HL-60 (cell line): ENCODE measurements at regions not wholly inside any gene's neighbourhood (a gene's known extent, or its start where the extent isn't known, plus 50 kb on each side); places are given as distances from the start of the nearest gene placed in this dataset.
A peak's percentile ranks its signal among the peaks of the same experiment; 100 is the strongest.

ENCODE experiments used
- DNase-seq, 2 experiments: peaks; one replicate each; pipeline ENCODE4 v3.0.0-alpha.2; 2010 to 2020; ENCODE audit warnings: low read depth in 1 of 2, low spot score in 1 of 2
- H3K27ac ChIP-seq: fragments of 250-450 bp; sonication (Bioruptor Pico); replicated peaks from 2 replicates; pipeline ENCODE4 v1.5.1; 2020; ENCODE audit warnings: mild to moderate bottlenecking, moderate library complexity
- H3K27me3 ChIP-seq: fragments of 250-450 bp; sonication (Bioruptor Pico); 2 replicates; pipeline ENCODE4 v1.5.1; 2021; ENCODE audit warnings: mild to moderate bottlenecking, moderate library complexity; ENCODE audit not compliant: insufficient read depth, poor library complexity, severe bottlenecking
- H3K4me3 ChIP-seq: replicated peaks from 2 replicates; pipeline ENCODE4 v1.5.1; 2011; ENCODE audit warnings: mild to moderate bottlenecking, control low read depth, low read length; ENCODE audit not compliant: insufficient read depth
- GABPA ChIP-seq: IDR thresholded peaks from 2 replicates; pipeline ENCODE4 v1.6.1; 2012; ENCODE audit warnings: low read depth
- POLR2AphosphoS5 ChIP-seq: IDR thresholded peaks from 2 replicates; pipeline ENCODE4 v1.6.1; 2012; ENCODE audit warnings: low read depth
- SPI1 ChIP-seq: IDR thresholded peaks from 2 replicates; pipeline ENCODE4 v1.6.1; 2012; ENCODE audit warnings: low read depth, mild to moderate bottlenecking, borderline replicate concordance
- TF ChIP-seq, protein P1 (sequence below): IDR thresholded peaks from one replicate; pipeline ENCODE4 v1.5.1; 2011; ENCODE audit warnings: low read length, control low read depth, inconsistent platforms; ENCODE audit not compliant: insufficient read depth
- TF ChIP-seq, protein P2 (sequence below): IDR thresholded peaks from 2 replicates; pipeline ENCODE4 v1.6.1; 2012; ENCODE audit warnings: low read depth; ENCODE audit not compliant: insufficient replicate concordance

DNA sequence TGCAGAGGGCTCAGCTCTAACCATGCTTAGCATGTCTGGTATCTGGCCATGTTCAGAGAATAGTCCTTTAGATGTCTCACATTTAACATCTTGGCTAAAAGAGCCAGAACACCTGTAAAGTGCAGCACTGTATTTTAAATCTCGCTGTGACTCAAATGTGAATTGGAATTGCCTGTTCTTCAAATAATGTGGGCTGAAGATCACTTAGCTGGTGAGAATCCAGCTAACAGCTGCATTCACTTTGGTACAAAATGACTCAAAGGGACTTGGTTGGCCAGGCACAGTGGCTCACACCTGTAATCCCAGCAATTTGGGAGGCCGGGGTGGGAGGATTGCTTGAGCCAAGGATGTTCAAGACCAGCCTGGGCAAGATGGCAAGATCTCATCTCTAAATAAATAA lies 63.5 kb upstream of the PLAC8 start:
- TF ChIP-seq GABPA (no peak), SPI1 (no peak), POLR2AphosphoS5 (no peak)
- TF ChIP-seq, protein P1, sequence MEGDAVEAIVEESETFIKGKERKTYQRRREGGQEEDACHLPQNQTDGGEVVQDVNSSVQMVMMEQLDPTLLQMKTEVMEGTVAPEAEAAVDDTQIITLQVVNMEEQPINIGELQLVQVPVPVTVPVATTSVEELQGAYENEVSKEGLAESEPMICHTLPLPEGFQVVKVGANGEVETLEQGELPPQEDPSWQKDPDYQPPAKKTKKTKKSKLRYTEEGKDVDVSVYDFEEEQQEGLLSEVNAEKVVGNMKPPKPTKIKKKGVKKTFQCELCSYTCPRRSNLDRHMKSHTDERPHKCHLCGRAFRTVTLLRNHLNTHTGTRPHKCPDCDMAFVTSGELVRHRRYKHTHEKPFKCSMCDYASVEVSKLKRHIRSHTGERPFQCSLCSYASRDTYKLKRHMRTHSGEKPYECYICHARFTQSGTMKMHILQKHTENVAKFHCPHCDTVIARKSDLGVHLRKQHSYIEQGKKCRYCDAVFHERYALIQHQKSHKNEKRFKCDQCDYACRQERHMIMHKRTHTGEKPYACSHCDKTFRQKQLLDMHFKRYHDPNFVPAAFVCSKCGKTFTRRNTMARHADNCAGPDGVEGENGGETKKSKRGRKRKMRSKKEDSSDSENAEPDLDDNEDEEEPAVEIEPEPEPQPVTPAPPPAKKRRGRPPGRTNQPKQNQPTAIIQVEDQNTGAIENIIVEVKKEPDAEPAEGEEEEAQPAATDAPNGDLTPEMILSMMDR: no peak
- TF ChIP-seq, protein P2, sequence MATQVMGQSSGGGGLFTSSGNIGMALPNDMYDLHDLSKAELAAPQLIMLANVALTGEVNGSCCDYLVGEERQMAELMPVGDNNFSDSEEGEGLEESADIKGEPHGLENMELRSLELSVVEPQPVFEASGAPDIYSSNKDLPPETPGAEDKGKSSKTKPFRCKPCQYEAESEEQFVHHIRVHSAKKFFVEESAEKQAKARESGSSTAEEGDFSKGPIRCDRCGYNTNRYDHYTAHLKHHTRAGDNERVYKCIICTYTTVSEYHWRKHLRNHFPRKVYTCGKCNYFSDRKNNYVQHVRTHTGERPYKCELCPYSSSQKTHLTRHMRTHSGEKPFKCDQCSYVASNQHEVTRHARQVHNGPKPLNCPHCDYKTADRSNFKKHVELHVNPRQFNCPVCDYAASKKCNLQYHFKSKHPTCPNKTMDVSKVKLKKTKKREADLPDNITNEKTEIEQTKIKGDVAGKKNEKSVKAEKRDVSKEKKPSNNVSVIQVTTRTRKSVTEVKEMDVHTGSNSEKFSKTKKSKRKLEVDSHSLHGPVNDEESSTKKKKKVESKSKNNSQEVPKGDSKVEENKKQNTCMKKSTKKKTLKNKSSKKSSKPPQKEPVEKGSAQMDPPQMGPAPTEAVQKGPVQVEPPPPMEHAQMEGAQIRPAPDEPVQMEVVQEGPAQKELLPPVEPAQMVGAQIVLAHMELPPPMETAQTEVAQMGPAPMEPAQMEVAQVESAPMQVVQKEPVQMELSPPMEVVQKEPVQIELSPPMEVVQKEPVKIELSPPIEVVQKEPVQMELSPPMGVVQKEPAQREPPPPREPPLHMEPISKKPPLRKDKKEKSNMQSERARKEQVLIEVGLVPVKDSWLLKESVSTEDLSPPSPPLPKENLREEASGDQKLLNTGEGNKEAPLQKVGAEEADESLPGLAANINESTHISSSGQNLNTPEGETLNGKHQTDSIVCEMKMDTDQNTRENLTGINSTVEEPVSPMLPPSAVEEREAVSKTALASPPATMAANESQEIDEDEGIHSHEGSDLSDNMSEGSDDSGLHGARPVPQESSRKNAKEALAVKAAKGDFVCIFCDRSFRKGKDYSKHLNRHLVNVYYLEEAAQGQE: no peak
- Histone ChIP-seq H3K27me3 (no peaks in the 10 kb centered on the region), H3K27ac (no peak overlapping the region), H3K4me3 (no peak overlapping the region)
- DNase-seq: no peak

DNA sequence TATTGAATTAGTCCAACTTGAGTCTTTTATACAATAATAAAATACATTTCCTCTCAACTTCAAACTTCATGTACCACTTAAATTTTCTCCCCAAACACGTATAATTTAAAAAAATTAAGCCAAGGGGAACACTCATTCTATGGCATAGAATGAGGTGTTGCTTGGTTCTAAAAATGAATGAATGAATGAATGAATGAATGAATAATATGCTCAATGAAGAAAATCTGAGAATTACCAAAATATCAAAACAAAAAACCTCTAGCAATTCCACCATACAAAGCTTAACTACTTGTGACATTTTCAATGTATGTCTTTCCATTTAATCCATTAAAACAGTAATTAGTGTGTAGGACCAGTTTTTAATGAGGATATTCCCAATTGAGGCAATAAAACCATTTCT lies 62.7 kb upstream of the PLAC8 start:
- Histone ChIP-seq H3K27me3 (no peaks in the 10 kb centered on the region), H3K4me3 (no peak overlapping the region), H3K27ac (no peak overlapping the region)
- TF ChIP-seq, protein P1: no peak
- TF ChIP-seq, protein P2: no peak
- no peak for TF ChIP-seq GABPA
- TF ChIP-seq POLR2AphosphoS5: no peak
- TF ChIP-seq SPI1: no peak
- DNase-seq: no peak

DNA sequence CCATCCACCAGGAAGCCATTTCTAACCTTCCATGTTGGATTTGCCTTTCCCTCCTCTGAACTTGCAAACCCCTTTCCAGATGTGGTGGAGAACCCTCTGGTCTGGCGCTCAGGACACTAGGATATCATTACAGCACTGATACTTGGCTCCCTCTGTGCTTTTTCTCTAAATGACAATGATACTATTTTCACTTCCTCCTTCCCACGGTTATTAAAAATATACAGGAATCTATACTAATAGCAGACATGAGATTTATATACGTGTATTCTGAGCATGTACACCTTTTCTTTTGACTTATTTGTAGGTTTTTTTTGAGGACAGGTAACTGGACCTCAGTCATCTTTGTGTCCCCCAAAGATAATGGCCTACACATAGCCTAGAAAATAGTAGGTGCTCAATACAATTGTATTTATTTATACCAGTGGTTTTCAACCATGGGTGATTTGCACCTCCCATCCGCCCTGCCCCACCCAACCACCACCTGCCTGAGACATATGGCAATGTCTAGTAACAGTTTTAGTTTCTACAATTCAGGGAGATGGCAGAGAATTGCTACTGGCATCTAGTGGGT lies 60.4 kb upstream of the PLAC8 start:
- no peaks in the 10 kb centered on the region for H3K27me3 ChIP-seq
- H3K4me3 ChIP-seq: no peak overlapping the region
- no peak overlapping the region for H3K27ac ChIP-seq
- no peak for DNase-seq
- TF ChIP-seq SPI1 (peak; percentile 38; the same call in 1 of the 2 replicates), POLR2AphosphoS5 (no peak)
- TF ChIP-seq, protein P1: no peak

DNA sequence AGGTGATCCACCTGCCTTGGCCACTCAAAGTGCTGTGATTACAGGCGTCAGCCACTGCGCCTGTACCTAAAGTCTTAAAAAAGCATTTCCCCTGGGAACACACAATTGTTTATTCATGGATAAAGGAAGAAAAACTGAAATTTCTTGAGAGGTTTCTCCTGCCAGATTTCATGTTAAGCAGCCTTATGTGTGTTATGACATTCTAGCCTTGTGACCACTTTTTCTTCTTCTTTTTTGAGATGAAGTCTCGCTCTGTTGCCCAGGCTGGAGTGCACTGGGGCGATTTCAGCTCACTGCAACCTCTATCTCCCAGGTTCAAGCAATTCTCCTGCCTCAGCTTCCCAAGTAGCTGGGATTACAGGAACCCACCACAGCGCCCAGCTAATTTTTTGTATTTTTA lies 57.8 kb upstream of the PLAC8 start:
- Histone ChIP-seq H3K4me3 (no peak overlapping the region), H3K27ac (no peak overlapping the region), H3K27me3 (no peaks in the 10 kb centered on the region)
- TF ChIP-seq, protein P2: no peak
- TF ChIP-seq, protein P1: no peak
- TF ChIP-seq POLR2AphosphoS5 (no peak), SPI1 (no peak)
- DNase-seq: no peak
